ENCODE measurements at regions not wholly inside any gene's neighbourhood (a gene's known extent, or its start where the extent isn't known, plus 50 kb on each side); places are given as distances from the start of the nearest gene placed in this dataset.

DNA sequence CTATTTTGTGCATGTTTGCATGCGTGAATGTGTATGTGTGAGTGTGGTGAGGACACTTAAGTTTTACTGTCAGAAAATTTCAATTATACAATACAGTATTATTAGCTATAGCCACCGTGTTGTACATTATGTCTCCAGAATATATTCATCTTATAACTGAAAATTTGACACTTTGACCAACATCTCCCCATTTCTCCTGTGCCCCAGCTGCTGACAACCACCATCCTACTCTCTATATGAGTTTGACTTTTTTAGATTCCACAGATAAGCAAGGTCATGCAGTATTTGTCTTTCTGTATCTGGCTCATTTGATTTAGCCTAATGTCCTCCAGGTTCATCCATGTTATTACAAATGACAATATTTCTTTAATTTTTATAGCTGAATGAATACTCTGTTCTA, 195.0 kb downstream of the GPR37 start:
- TF ChIP-seq CTCF (IDR thresholded peaks at IDR 0.05), result no peak
- no peak for TF ChIP-seq EP300 (IDR thresholded peaks at IDR 0.05)
- TF ChIP-seq POLR2A (IDR thresholded peaks at IDR 0.05), result no peak
- TF ChIP-seq POLR2AphosphoS5 (IDR thresholded peaks at IDR 0.05), result no peak
